MM.1S (cell line): ENCODE measurements at regions not wholly inside any gene's neighbourhood (a gene's known extent, or its start where the extent isn't known, plus 50 kb on each side); places are given as distances from the start of the nearest gene placed in this dataset.

Source experiments
- CTCF ChIP-seq: fragments of 300-600 bp; sonication (generic); IDR thresholded peaks from 2 replicates; pipeline ENCODE4 v1.5.1; 2016; ENCODE audit warnings: antibody characterized with exemption, low read length, mixed read lengths
- EZH2 ChIP-seq: fragments of 300-600 bp; sonication (generic); optimal IDR thresholded peaks from 2 replicates; pipeline ENCODE3; 2017; ENCODE audit warnings: low read depth, mild to moderate bottlenecking, antibody characterized with exemption, low read length, mixed read lengths
- EZH2phosphoT487 ChIP-seq: fragments of 300-600 bp; sonication (generic); IDR thresholded peaks from 2 replicates; pipeline ENCODE4 v1.6.1; 2018; ENCODE audit warnings: antibody characterized with exemption, low read length

- no peak for TF ChIP-seq CTCF
- no peak for TF ChIP-seq EZH2
- no peak for TF ChIP-seq EZH2phosphoT487
Measured at GRCh38 chr14:59100205-59100604, 88.3 kb upstream of the DAAM1 start.
